Dendritic cell treated with granulocyte-macrophage colony-stimulating factor and Interleukin-4, amounts not matched to agents 40 ng/mL and 50 ng/mL, for 4 days (primary cell): ENCODE measurements at regions not wholly inside any gene's neighbourhood (a gene's known extent, or its start where the extent isn't known, plus 50 kb on each side); places are given as distances from the start of the nearest gene placed in this dataset.

Source experiments
- H3K27ac Mint-ChIP-seq: one replicate; pipeline ENCODE4 v1.8.0; 2022; ENCODE audit warnings: mild to moderate bottlenecking, mixed read lengths
- H3K27me3 Mint-ChIP-seq: one replicate; pipeline ENCODE4 v1.8.0; 2022; ENCODE audit warnings: mild to moderate bottlenecking, mixed read lengths
- H3K36me3 Mint-ChIP-seq: one replicate; pipeline ENCODE4 v1.8.0; 2022; ENCODE audit warnings: low read depth, mixed read lengths
- H3K4me1 Mint-ChIP-seq: one replicate; pipeline ENCODE4 v1.8.0; 2022; ENCODE audit warnings: low read depth, mixed read lengths
- H3K4me3 Mint-ChIP-seq: one replicate; pipeline ENCODE4 v1.8.0; 2022; ENCODE audit warnings: mild to moderate bottlenecking, moderate library complexity, mixed read lengths
- H3K9me3 Mint-ChIP-seq: one replicate; pipeline ENCODE4 v1.8.0; 2022; ENCODE audit warnings: mixed read lengths
- intact Hi-C: fragments of 100-400 bp; cut with micrococcal nuclease; formaldehyde crosslinking; loops from one replicate; pipeline ENCODE4 v1.15.0; 2022

GRCh38 chr4:59945277-59945676, 1254.8 kb upstream of the ADGRL3 start:
- H3K9me3 Mint-ChIP-seq = peaks cover 49% of the 10 kb centered on the region

GRCh38 chr4:59945716-59946115, 1254.4 kb upstream of the ADGRL3 start:
- Mint-ChIP-seq H3K4me1 (no peaks in the 10 kb centered on the region), H3K9me3 (peaks cover 49% of the 10 kb centered on the region), H3K4me3 (no peak overlapping the region), H3K27me3 (no peaks in the 10 kb centered on the region), H3K36me3 (no peaks in the 10 kb centered on the region), H3K27ac (no peak overlapping the region)
- intact Hi-C loops = no loop called here

More at GRCh38 chr4:59945277-59945676, 1254.8 kb upstream of the ADGRL3 start:
- Mint-ChIP-seq H3K4me3 (no peak overlapping the region), H3K27ac (no peak overlapping the region), H3K4me1 (no peaks in the 10 kb centered on the region), H3K27me3 (no peaks in the 10 kb centered on the region), H3K36me3 (no peaks in the 10 kb centered on the region)
- intact Hi-C loops = no loop called here

DNA sequence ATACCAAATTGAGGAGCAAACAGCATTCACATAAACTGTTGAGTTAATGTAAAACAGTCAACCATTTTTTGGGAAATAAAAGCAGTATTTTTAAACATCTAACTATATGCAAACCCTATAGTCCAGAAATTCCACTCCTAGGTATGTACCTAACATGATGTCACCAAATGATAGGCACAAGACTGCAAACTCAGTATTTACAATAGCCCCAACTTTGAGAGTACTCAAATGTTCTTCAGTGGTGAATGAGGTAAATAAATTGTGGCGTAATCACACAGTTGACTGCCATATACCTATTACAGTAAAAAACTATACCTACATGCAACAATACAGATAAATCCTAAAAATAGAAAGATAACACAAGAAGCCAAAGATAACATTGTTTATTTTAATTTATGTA, 1243.8 kb upstream of the ADGRL3 start:
- Mint-ChIP-seq H3K9me3 (no peaks in the 10 kb centered on the region), H3K27ac (no peak overlapping the region)
- intact Hi-C loops = no loop called here

GRCh38 chr4:59960143-59960542, 1240.0 kb upstream of the ADGRL3 start:
- H3K4me1 Mint-ChIP-seq = no peaks in the 10 kb centered on the region
- intact Hi-C loops = no loop called here
- H3K27ac Mint-ChIP-seq = no peak overlapping the region
- no peaks in the 10 kb centered on the region for H3K36me3 Mint-ChIP-seq
- H3K4me3 Mint-ChIP-seq = no peak overlapping the region
- no peaks in the 10 kb centered on the region for H3K27me3 Mint-ChIP-seq
- no peaks in the 10 kb centered on the region for H3K9me3 Mint-ChIP-seq

More for the DNA sequence above, 1243.8 kb upstream of the ADGRL3 start:
- Mint-ChIP-seq H3K36me3 (no peaks in the 10 kb centered on the region), H3K4me1 (no peaks in the 10 kb centered on the region), H3K27me3 (no peaks in the 10 kb centered on the region), H3K4me3 (no peak overlapping the region)

- Mint-ChIP-seq H3K27me3 (no peaks in the 10 kb centered on the region), H3K27ac (no peak overlapping the region), H3K36me3 (no peaks in the 10 kb centered on the region), H3K4me1 (no peaks in the 10 kb centered on the region), H3K9me3 (peaks cover 23% of the 10 kb centered on the region), H3K4me3 (no peak overlapping the region)
- intact Hi-C loops = no loop called here
These were observed 1233.4 kb upstream of the ADGRL3 start for GRCh38 chr4:59966758-59967157.

- intact Hi-C loops = no loop called here
- Mint-ChIP-seq H3K9me3 (peaks cover 23% of the 10 kb centered on the region), H3K36me3 (no peaks in the 10 kb centered on the region), H3K27me3 (no peaks in the 10 kb centered on the region), H3K4me1 (no peaks in the 10 kb centered on the region), H3K27ac (no peak overlapping the region), H3K4me3 (no peak overlapping the region)
These were observed 1231.3 kb upstream of the ADGRL3 start for GRCh38 chr4:59968796-59969195.

GRCh38 chr4:59969909-59970308, 1230.2 kb upstream of the ADGRL3 start:
- Mint-ChIP-seq H3K4me1 (no peaks in the 10 kb centered on the region), H3K27ac (no peak overlapping the region), H3K27me3 (no peaks in the 10 kb centered on the region), H3K9me3 (peaks cover 23% of the 10 kb centered on the region), H3K36me3 (no peaks in the 10 kb centered on the region), H3K4me3 (no peak overlapping the region)
- intact Hi-C loops = no loop called here

GRCh38 chr4:59971952-59972351, 1228.2 kb upstream of the ADGRL3 start:
- Mint-ChIP-seq H3K4me1 (no peaks in the 10 kb centered on the region), H3K9me3 (peaks cover 23% of the 10 kb centered on the region), H3K36me3 (no peaks in the 10 kb centered on the region), H3K4me3 (no peak overlapping the region), H3K27ac (no peak overlapping the region), H3K27me3 (no peaks in the 10 kb centered on the region)
- intact Hi-C loops = no loop called here

- Mint-ChIP-seq H3K4me1 (no peaks in the 10 kb centered on the region), H3K27ac (no peak overlapping the region), H3K27me3 (no peaks in the 10 kb centered on the region), H3K36me3 (no peaks in the 10 kb centered on the region), H3K9me3 (peaks cover 13% of the 10 kb centered on the region), H3K4me3 (no peak overlapping the region)
- intact Hi-C loops = no loop called here
These were observed 1226.6 kb upstream of the ADGRL3 start for GRCh38 chr4:59973492-59973891.

DNA sequence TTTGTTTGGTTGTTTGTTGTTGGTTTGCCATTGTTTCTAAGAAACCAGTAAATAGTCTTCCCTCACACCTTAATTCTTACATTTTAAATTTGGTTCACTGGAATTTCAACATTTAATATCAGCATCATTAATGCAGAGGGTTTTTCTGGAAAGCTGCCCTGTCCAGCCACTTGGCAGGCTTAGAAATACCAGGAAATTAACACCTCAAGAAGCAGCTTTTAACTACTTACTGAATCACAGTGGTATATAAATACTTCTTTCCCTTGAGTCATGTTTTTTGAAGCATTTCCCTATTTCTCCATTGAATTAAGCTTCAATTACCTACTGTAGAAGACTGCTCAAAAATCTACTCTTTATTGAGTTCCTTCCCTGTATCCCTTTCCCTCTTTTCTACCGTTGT, 1221.1 kb upstream of the ADGRL3 start:
- H3K4me3 Mint-ChIP-seq = no peak overlapping the region
- H3K4me1 Mint-ChIP-seq = no peaks in the 10 kb centered on the region
- intact Hi-C loops = no loop called here
- H3K9me3 Mint-ChIP-seq = peaks cover 27% of the 10 kb centered on the region
- no peaks in the 10 kb centered on the region for H3K27me3 Mint-ChIP-seq
- H3K27ac Mint-ChIP-seq = no peak overlapping the region
- no peaks in the 10 kb centered on the region for H3K36me3 Mint-ChIP-seq

GRCh38 chr4:59983852-59984251, 1216.3 kb upstream of the ADGRL3 start:
- intact Hi-C loops = no loop called here
- Mint-ChIP-seq H3K36me3 (no peaks in the 10 kb centered on the region), H3K9me3 (peaks cover 27% of the 10 kb centered on the region)

DNA sequence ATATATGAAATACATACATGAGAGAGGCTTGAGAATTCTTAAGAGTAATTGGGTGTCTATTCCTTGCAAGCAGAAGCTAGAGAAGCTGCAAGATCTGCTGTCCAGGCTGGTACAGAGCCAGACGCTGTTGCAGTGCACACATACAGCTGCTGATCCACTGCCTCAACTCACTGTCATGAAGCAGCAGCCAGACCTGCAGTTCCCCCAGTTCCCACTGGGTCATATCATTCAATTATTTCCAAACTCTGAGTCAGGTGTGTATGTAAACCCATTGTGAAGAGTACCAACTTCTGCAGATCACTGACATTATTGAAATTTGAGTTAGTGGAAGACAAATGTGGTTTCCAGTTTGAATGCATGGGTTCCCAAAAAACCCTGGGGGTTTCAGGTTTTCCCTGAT, 1212.8 kb upstream of the ADGRL3 start:
- Mint-ChIP-seq H3K36me3 (no peaks in the 10 kb centered on the region), H3K4me1 (no peaks in the 10 kb centered on the region), H3K27ac (no peak overlapping the region), H3K27me3 (no peaks in the 10 kb centered on the region), H3K9me3 (peaks cover 3% of the 10 kb centered on the region), H3K4me3 (no peak overlapping the region)
- intact Hi-C loops = no loop called here

More at GRCh38 chr4:59983852-59984251, 1216.3 kb upstream of the ADGRL3 start:
- Mint-ChIP-seq H3K27me3 (no peaks in the 10 kb centered on the region), H3K27ac (no peak overlapping the region), H3K4me3 (no peak overlapping the region), H3K4me1 (no peaks in the 10 kb centered on the region)

GRCh38 chr4:59994118-59994517, 1206.0 kb upstream of the ADGRL3 start:
- no peak overlapping the region for H3K4me3 Mint-ChIP-seq
- H3K36me3 Mint-ChIP-seq = no peaks in the 10 kb centered on the region
- H3K4me1 Mint-ChIP-seq = no peaks in the 10 kb centered on the region
- no peaks in the 10 kb centered on the region for H3K27me3 Mint-ChIP-seq
- no peak overlapping the region for H3K27ac Mint-ChIP-seq
- peaks cover 29% of the 10 kb centered on the region for H3K9me3 Mint-ChIP-seq
- intact Hi-C loops = no loop called here

DNA sequence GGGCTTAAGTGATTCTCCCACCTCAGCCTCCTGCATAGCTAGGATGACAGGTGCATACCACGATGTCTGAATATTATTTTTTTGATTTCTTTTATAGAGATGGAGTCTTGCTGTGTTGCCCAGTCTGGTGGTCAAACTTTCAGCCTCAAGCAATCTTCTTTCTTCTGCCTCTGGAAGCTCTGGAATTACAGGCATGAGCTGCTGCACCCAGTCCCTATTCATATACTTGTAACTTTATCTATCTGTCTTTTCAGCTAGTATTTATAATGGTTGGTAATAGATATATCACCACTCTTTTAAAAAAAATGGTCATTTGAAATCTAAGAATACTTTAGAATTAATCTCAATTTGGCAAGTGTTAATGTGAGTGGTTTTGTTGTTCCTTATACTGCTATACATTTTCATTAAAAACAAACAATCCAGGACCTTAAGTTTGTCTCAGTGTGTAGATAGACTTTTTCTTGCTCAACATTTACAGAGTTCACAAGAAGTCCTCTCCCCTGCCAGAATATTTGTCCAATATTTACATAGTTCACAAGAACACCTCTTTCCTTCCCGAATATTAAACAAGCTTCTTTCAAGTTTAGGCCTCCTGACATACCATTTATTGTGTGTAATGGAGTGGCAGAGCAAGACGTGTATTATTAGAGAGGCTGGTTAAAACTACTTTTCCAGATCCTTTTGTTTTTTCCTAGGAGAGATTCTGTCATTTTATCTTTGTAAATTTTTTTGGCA, 1197.4 kb upstream of the ADGRL3 start:
- Mint-ChIP-seq H3K27ac (no peak overlapping the region), H3K36me3 (no peaks in the 10 kb centered on the region), H3K4me3 (no peak overlapping the region), H3K4me1 (no peaks in the 10 kb centered on the region), H3K9me3 (peaks cover 13% of the 10 kb centered on the region), H3K27me3 (no peaks in the 10 kb centered on the region)
- intact Hi-C loops = no loop called here
